ENCODE measurements at regions not wholly inside any gene's neighbourhood (a gene's known extent, or its start where the extent isn't known, plus 50 kb on each side); places are given as distances from the start of the nearest gene placed in this dataset.

- H3K27me3 ChIP-seq (ENCODE audit: control insufficient read depth in 2 of 2, insufficient read depth in 2 of 2, low read length in 2 of 2), result no peaks in the 10 kb centered on the region
- no peaks in the 10 kb centered on the region for H3K9me3 ChIP-seq (replicated peaks; ENCODE audit: control insufficient read depth, insufficient read depth, low read length)
- H3K79me2 ChIP-seq (ENCODE audit: control insufficient read depth, insufficient read depth, low read length), result no peaks in the 10 kb centered on the region
- TF ChIP-seq MAX (IDR thresholded peaks at IDR 0.05; ENCODE audit: insufficient read depth, insufficient read length) (no peak), POLR2AphosphoS5 (IDR thresholded peaks at IDR 0.05; ENCODE audit: insufficient read depth, low read depth, low read length) (no peak), MYC (IDR thresholded peaks at IDR 0.05; ENCODE audit: low read depth, low read length) (no peak), POLR2A (IDR thresholded peaks at IDR 0.05; ENCODE audit: low read depth, low read length) (no peak), FOS (IDR thresholded peaks at IDR 0.05; ENCODE audit: borderline replicate concordance, insufficient read depth, low read length) (no peak), JUN (IDR thresholded peaks at IDR 0.05; ENCODE audit: borderline replicate concordance, insufficient read depth, insufficient read length, low read depth) (no peak), CTCF (IDR thresholded peaks at IDR 0.05; ENCODE audit: extremely low read depth in 1 of 2, insufficient read depth in 1 of 2, low read depth in 1 of 2, low read length in 2 of 2) (no peak), EZH2 (IDR thresholded peaks at IDR 0.05; ENCODE audit: borderline replicate concordance, low read depth, low read length, severe bottlenecking) (no peak), GATA2 (IDR thresholded peaks at IDR 0.05; ENCODE audit: insufficient read depth, insufficient read length, low read depth, low read length) (no peak)
- DNase-seq (ENCODE audit: low read depth, low spot score) (no peak), FAIRE-seq (no peak)
- dilution Hi-C loops (cut with MboI; ENCODE audit: extremely low pct_ligation_motif_present, low sequenced_read_pairs), result no loop called here
- no peak overlapping the region for H3K27ac ChIP-seq (ENCODE audit: insufficient read depth, low read depth, low read length)
- H3K4me1 ChIP-seq (ENCODE audit: control insufficient read depth, extremely low read depth, insufficient read depth, low read length), result peaks cover 18% of the 10 kb centered on the region
- no peaks in the 10 kb centered on the region for H3K9me1 ChIP-seq (replicated peaks; ENCODE audit: control insufficient read depth, extremely low read depth, insufficient read depth, low read length)
- no peak overlapping the region for H3K4me3 ChIP-seq (replicated peaks in 1 of 3; ENCODE audit: insufficient read depth in 1 of 3, low read depth in 1 of 3, low read length in 3 of 3)
- no TSS peak for BruUV-seq (replicated peaks)
- H3K36me3 ChIP-seq (ENCODE audit: control insufficient read depth in 2 of 2, extremely low read depth in 1 of 2, insufficient read depth in 2 of 2, low read length in 2 of 2), result no peaks in the 10 kb centered on the region
- intact Hi-C loops (cut with micrococcal nuclease), result no loop called here
- ChIA-PET POLR2A (no interaction called here), CTCF (interaction anchor here (1.6 to 2.3 kb wide), 2 partner anchors 12 to 14 kb away, joined by 3 to 7 read pairs; no protein-coding TSS in a partner anchor)
- no peak overlapping the region for H3K9ac ChIP-seq (replicated peaks; ENCODE audit: extremely low read depth, insufficient read depth, low read length)
- H4K20me1 ChIP-seq (replicated peaks; ENCODE audit: control insufficient read depth, extremely low read depth, insufficient read depth, low read length), result no peaks in the 10 kb centered on the region
- no peak overlapping the region for H3K4me2 ChIP-seq (ENCODE audit: insufficient read depth, low read length)
- H2AFZ ChIP-seq (ENCODE audit: low read depth, low read length), result no peak overlapping the region
These were observed 496.3 kb upstream of the KLF6 start for GRCh38 chr10:4281190-4281825.
